NCI-H146 (cell line): ENCODE measurements at regions not wholly inside any gene's neighbourhood (a gene's known extent, or its start where the extent isn't known, plus 50 kb on each side); places are given as distances from the start of the nearest gene placed in this dataset.

Source experiments
- DNase-seq: peaks from one replicate; lab custom pipeline; 2025; lab: John Stamatoyannopoulos, UW

GRCh38 chr13:80590551-80590950 lies 249.6 kb upstream of the SPRY2 start:
- no peak for DNase-seq

- no peak for DNase-seq
Observed at GRCh38 chr13:80586356-80586755, 245.4 kb upstream of the SPRY2 start.

GRCh38 chr13:80585531-80585930 lies 244.6 kb upstream of the SPRY2 start:
- DNase-seq: no peak

GRCh38 chr13:80584785-80585184 lies 243.9 kb upstream of the SPRY2 start:
- no peak for DNase-seq

GRCh38 chr13:80584306-80584705 lies 243.4 kb upstream of the SPRY2 start:
- DNase-seq: no peak

- DNase-seq: no peak
Observed at GRCh38 chr13:80577926-80578670, 237.2 kb upstream of the SPRY2 start.

- no peak for DNase-seq
Observed at GRCh38 chr13:80577285-80577684, 236.4 kb upstream of the SPRY2 start.

- no peak for DNase-seq
Observed at GRCh38 chr13:80574113-80574850, 233.4 kb upstream of the SPRY2 start.

- DNase-seq: no peak
Observed at GRCh38 chr13:80572923-80573316, 232.0 kb upstream of the SPRY2 start.

GRCh38 chr13:80572308-80572922 lies 231.5 kb upstream of the SPRY2 start:
- no peak for DNase-seq

- DNase-seq: no peak
Observed at GRCh38 chr13:80571346-80572307, 230.7 kb upstream of the SPRY2 start.

- DNase-seq: no peak
Observed at GRCh38 chr13:80563439-80563838, 222.5 kb upstream of the SPRY2 start.

- DNase-seq: no peak
Observed at GRCh38 chr13:80562433-80563156, 221.7 kb upstream of the SPRY2 start.

- DNase-seq: no peak
Observed at GRCh38 chr13:80560609-80561008, 219.7 kb upstream of the SPRY2 start.

- DNase-seq: no peak
Observed at GRCh38 chr13:80559944-80560343, 219.0 kb upstream of the SPRY2 start.

- no peak for DNase-seq
Observed at GRCh38 chr13:80558074-80558473, 217.1 kb upstream of the SPRY2 start.

- no peak for DNase-seq
Observed at GRCh38 chr13:80555796-80556678, 215.1 kb upstream of the SPRY2 start.

- DNase-seq: no peak
Observed at GRCh38 chr13:80552851-80553440, 212.0 kb upstream of the SPRY2 start.

GRCh38 chr13:80551650-80552497 lies 210.9 kb upstream of the SPRY2 start:
- no peak for DNase-seq
